PC-3 (cell line): ENCODE measurements at regions not wholly inside any gene's neighbourhood (a gene's known extent, or its start where the extent isn't known, plus 50 kb on each side); places are given as distances from the start of the nearest gene placed in this dataset.

Source experiments
- ATAC-seq: fragments of 200-7000 bp; cut with Tn5 transposase; 2 replicates; pipeline ENCODE4 v1.9.1; 2020; ENCODE audit warnings: mild to moderate bottlenecking, moderate library complexity
- BruUV-seq: library from RNA; stranded (reverse); fragments of 400-500 nt; replicated peaks from 2 replicates; lab custom pipeline; 2021; lab: Mats Ljungman, UMichigan
- CTCF ChIA-PET: fragments of 300-600 bp; sonication (Branson Sonifier 250); formaldehyde crosslinking; loops from one replicate; lab custom pipeline; 2022; ENCODE audit warnings: antibody characterized with exemption; lab: Charles Lee
- POLR2A ChIA-PET: fragments of 300-600 bp; sonication (Branson Sonifier 250); formaldehyde crosslinking; loops from one replicate; lab custom pipeline; 2022; ENCODE audit warnings: antibody characterized with exemption; ENCODE audit not compliant: unreplicated experiment; lab: Charles Lee
- DNase-seq: peaks from one replicate; pipeline ENCODE4 v3.0.0-alpha.2; 2015
- H2AFZ ChIP-seq: fragments of 300-600 bp; sonication (generic); 2 replicates; pipeline ENCODE4 v1.6.0; 2016; ENCODE audit warnings: antibody characterized with exemption, low read length
- H3F3A ChIP-seq: fragments of 300-600 bp; sonication (generic); one replicate; pipeline ENCODE4 v1.6.0; 2017; ENCODE audit warnings: antibody characterized with exemption, low read length, control low read depth, mild to moderate bottlenecking; ENCODE audit not compliant: unreplicated experiment
- H3K27ac ChIP-seq: fragments of 300-600 bp; sonication (generic); 2 replicates; pipeline ENCODE4 v1.5.1; 2016; ENCODE audit warnings: mild to moderate bottlenecking, low read length
- H3K27me3 ChIP-seq: fragments of 300-600 bp; sonication (generic); 2 replicates; pipeline ENCODE4 v1.6.1; 2016; ENCODE audit warnings: low read length, mixed read lengths
- H3K36me3 ChIP-seq: fragments of 300-600 bp; sonication (generic); 2 replicates; pipeline ENCODE4 v1.6.1; 2016; ENCODE audit warnings: low read depth, mixed run types, low read length, mixed read lengths
- H3K4me1 ChIP-seq: fragments of 300-600 bp; sonication (generic); 2 replicates; pipeline ENCODE4 v1.5.1; 2016; ENCODE audit warnings: low read length; ENCODE audit not compliant: insufficient read depth
- H3K4me2 ChIP-seq: fragments of 300-600 bp; sonication (generic); 2 replicates; pipeline ENCODE4 v1.6.0; 2016; ENCODE audit warnings: low read length
- H3K4me3 ChIP-seq: fragments of 300-600 bp; sonication (generic); 2 replicates; pipeline ENCODE4 v1.5.1; 2016; ENCODE audit warnings: mild to moderate bottlenecking, low read length, mixed read lengths
- H3K79me2 ChIP-seq: fragments of 300-600 bp; sonication (generic); 2 replicates; pipeline ENCODE4 v1.6.1; 2017; ENCODE audit warnings: low read length, mixed read lengths
- H3K9ac ChIP-seq: fragments of 300-600 bp; sonication (generic); 2 replicates; pipeline ENCODE4 v1.6.0; 2016; ENCODE audit warnings: mild to moderate bottlenecking, low read length
- H3K9me2 ChIP-seq: fragments of 300-600 bp; sonication (generic); replicated peaks from 2 replicates; pipeline ENCODE4 v1.6.1; 2016; ENCODE audit warnings: mixed run types, low read length, mixed read lengths
- H3K9me3 ChIP-seq: fragments of 300-600 bp; sonication (generic); 2 replicates; pipeline ENCODE4 v1.6.1; 2016; ENCODE audit warnings: low read length, mixed read lengths
- H4K20me1 ChIP-seq: fragments of 300-600 bp; sonication (generic); 2 replicates; pipeline ENCODE4 v1.6.1; 2016; ENCODE audit warnings: low read length, mixed read lengths
- EZH2 ChIP-seq: fragments of 300-600 bp; sonication (generic); IDR thresholded peaks from one replicate; pipeline ENCODE4 v1.6.1; 2017; ENCODE audit warnings: antibody characterized with exemption, mild to moderate bottlenecking, low read length; ENCODE audit not compliant: unreplicated experiment
- EZH2phosphoT487 ChIP-seq: fragments of 300-600 bp; sonication (generic); IDR thresholded peaks from 2 replicates; pipeline ENCODE4 v1.6.1; 2018; ENCODE audit warnings: mild to moderate bottlenecking, antibody characterized with exemption, low read length, borderline replicate concordance
- intact Hi-C: fragments of 100-400 bp; cut with micrococcal nuclease; formaldehyde crosslinking; loops from 2 replicates; pipeline ENCODE4 v1.9.0; 2023
- TF ChIP-seq, protein P1 (sequence below): fragments of 300-600 bp; sonication (generic); conservative IDR thresholded peaks from 2 replicates; pipeline ENCODE4 v1.5.1; 2017; ENCODE audit warnings: antibody characterized with exemption, low read depth, mild to moderate bottlenecking, low read length

DNA sequence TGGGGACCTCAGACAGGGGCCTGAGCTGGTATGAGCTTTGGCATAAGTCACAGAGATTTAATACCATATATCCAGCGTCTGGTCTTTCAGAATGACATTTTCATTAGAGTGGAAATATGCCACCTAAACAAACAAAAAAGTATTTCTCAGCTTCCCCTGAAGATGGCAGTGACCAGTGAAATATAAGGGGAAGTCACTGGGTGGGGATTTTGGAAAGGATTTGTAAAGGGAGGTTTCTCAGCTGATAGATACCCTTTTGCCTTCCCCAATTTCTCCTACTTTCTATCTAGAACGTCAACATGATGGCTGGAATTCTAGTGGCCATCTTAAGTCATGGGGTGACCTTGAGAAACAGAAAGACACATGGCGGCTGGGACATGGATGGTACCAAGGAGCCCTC lies 137.7 kb upstream of the LRFN2 start:
- DNase-seq (no peak), ATAC-seq (no peak)
- Histone ChIP-seq H3K9me3 (no peaks in the 10 kb centered on the region), H3K9me2 (no peaks in the 10 kb centered on the region), H4K20me1 (no peaks in the 10 kb centered on the region), H3F3A (no peaks in the 10 kb centered on the region), H3K4me1 (no peaks in the 10 kb centered on the region), H2AFZ (no peak overlapping the region), H3K4me3 (no peak overlapping the region), H3K9ac (no peak overlapping the region), H3K27me3 (peaks cover 5% of the 10 kb centered on the region; the same call in 1 of the 2 replicates), H3K79me2 (no peaks in the 10 kb centered on the region), H3K4me2 (no peak overlapping the region), H3K27ac (no peak overlapping the region), H3K36me3 (no peaks in the 10 kb centered on the region)
- BruUV-seq = no TSS peak
- POLR2A ChIA-PET = no interaction called here
- CTCF ChIA-PET = no interaction called here
- intact Hi-C loops = no loop called here
- TF ChIP-seq EZH2phosphoT487 = no peak
- TF ChIP-seq, protein P1, sequence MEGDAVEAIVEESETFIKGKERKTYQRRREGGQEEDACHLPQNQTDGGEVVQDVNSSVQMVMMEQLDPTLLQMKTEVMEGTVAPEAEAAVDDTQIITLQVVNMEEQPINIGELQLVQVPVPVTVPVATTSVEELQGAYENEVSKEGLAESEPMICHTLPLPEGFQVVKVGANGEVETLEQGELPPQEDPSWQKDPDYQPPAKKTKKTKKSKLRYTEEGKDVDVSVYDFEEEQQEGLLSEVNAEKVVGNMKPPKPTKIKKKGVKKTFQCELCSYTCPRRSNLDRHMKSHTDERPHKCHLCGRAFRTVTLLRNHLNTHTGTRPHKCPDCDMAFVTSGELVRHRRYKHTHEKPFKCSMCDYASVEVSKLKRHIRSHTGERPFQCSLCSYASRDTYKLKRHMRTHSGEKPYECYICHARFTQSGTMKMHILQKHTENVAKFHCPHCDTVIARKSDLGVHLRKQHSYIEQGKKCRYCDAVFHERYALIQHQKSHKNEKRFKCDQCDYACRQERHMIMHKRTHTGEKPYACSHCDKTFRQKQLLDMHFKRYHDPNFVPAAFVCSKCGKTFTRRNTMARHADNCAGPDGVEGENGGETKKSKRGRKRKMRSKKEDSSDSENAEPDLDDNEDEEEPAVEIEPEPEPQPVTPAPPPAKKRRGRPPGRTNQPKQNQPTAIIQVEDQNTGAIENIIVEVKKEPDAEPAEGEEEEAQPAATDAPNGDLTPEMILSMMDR = no peak
- no peak for TF ChIP-seq EZH2

DNA sequence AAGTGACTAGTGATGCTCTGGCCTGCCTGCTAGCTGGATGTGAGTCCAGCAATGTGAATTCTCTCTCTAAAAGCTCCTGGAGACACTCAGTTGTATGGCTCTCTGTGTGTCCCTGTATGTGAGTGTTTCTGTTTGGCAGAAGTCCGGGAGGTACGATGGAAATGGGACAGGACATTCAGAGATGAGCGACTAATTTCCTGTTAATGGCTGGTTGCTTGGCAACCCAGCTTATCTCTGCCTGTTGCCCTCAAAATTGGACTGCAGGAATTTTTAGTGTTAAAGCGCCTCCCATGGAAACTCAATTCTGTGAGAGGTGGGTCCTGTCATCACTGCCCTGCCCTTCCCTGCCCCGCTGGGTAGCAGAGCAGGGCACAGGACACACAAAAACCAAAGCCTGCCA lies 136.8 kb upstream of the LRFN2 start:
- H3K27ac ChIP-seq = no peak overlapping the region
- DNase-seq = no peak
- no peaks in the 10 kb centered on the region for H3F3A ChIP-seq
- H4K20me1 ChIP-seq = no peaks in the 10 kb centered on the region
- no peak overlapping the region for H3K4me2 ChIP-seq
- H3K36me3 ChIP-seq = no peaks in the 10 kb centered on the region
- no peaks in the 10 kb centered on the region for H3K4me1 ChIP-seq
- intact Hi-C loops = no loop called here
- ChIA-PET POLR2A (no interaction called here), CTCF (no interaction called here)
- ATAC-seq = no peak
- no peaks in the 10 kb centered on the region for H3K9me3 ChIP-seq
- TF ChIP-seq EZH2phosphoT487 = no peak
- TF ChIP-seq EZH2 = no peak
- TF ChIP-seq, protein P1 = no peak
- no peaks in the 10 kb centered on the region for H3K9me2 ChIP-seq
- H3K9ac ChIP-seq = no peak overlapping the region
- no peaks in the 10 kb centered on the region for H3K79me2 ChIP-seq
- no TSS peak for BruUV-seq
- H2AFZ ChIP-seq = no peak overlapping the region
- H3K4me3 ChIP-seq = no peak overlapping the region
- H3K27me3 ChIP-seq = no peaks in the 10 kb centered on the region

DNA sequence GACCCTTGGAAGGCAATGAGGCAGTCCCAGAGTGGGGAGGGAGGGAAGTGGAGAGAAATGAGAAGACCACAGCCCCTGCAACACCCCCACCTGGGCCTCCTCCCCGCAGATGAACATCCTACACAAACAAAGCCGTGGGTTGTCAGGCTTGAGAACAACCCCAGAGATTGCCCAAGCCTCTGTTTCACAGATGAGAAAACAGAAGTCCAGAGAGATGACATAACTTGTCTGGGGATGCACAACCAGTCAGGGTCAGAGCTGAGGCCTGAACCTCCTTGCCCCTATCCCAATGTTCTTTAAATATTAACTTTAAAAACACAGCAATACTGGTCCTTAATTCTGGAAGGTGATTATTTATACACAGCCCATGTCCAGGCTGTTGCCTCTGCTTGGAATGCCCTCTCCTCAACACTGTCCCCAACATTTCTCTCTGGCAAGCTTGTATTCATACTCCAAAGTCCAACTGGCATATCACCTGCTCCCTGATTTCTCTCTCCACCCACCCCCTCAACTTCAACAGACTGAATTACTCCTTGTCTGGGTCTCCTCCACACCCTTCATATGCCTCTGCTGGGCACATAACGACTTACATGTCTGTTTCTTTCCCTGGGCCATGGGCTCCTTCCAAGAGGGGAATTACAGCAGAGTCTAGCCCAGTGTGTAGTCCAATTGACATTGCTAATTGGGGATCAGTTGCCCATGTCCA lies 135.5 kb upstream of the LRFN2 start:
- no peak for DNase-seq
- no peaks in the 10 kb centered on the region for H3K27me3 ChIP-seq
- ChIA-PET POLR2A (no interaction called here), CTCF (interaction anchor here (0.5 kb wide), 1 partner anchor 17 kb away, joined by 3 read pairs; no protein-coding TSS in a partner anchor)
- no peaks in the 10 kb centered on the region for H3K9me3 ChIP-seq
- no peaks in the 10 kb centered on the region for H3K36me3 ChIP-seq
- no peaks in the 10 kb centered on the region for H3F3A ChIP-seq
- no peaks in the 10 kb centered on the region for H3K4me1 ChIP-seq
- no peak overlapping the region for H3K9ac ChIP-seq
- TF ChIP-seq, protein P1 = no peak
- TF ChIP-seq EZH2phosphoT487 = no peak
- no peak for TF ChIP-seq EZH2
- intact Hi-C loops = no loop called here
- H3K79me2 ChIP-seq = no peaks in the 10 kb centered on the region
- no TSS peak for BruUV-seq
- no peak overlapping the region for H3K27ac ChIP-seq
- no peak overlapping the region for H3K4me3 ChIP-seq
- no peaks in the 10 kb centered on the region for H3K9me2 ChIP-seq
- no peak overlapping the region for H2AFZ ChIP-seq
- H4K20me1 ChIP-seq = no peaks in the 10 kb centered on the region
- no peak for ATAC-seq
- H3K4me2 ChIP-seq = no peak overlapping the region
